ENCODE measurements at regions not wholly inside any gene's neighbourhood (a gene's known extent, or its start where the extent isn't known, plus 50 kb on each side); places are given as distances from the start of the nearest gene placed in this dataset.

DNA sequence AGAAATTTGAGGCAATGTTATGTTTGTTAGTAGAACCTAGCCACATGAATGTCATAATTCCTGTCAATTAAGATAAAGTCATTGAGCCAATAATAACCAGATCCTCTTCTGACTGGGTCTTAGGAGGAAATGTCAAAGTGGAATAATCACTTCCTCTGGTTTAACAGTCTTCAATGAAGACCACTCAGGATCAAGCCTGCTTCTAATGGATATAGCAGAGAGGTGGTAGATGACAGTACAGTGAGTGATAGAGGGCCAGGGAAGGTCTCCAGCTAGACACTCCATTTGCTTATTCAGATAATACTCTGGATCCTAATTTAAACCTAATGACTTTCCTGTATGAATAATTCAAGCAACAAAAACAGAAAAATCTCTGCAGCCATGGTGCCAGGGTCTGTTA, 474.2 kb downstream of the DNAH5 start:
- Histone ChIP-seq H4K12ac (ENCODE audit: low read depth, low read length) (no peak overlapping the region), H3K18ac (ENCODE audit: low read length) (no peak overlapping the region), H3K9me3 (ENCODE audit: insufficient read depth, low read depth, low read length) (no peaks in the 10 kb centered on the region), H3K79me1 (ENCODE audit: low read length) (no peaks in the 10 kb centered on the region), H3K27me3 (ENCODE audit: insufficient read depth, low read length) (no peaks in the 10 kb centered on the region), H2BK5ac (ENCODE audit: low read depth, low read length, poor library complexity) (no peak overlapping the region), H3K4me1 (ENCODE audit: control insufficient read depth in 1 of 2, insufficient read depth in 2 of 2, low read length in 2 of 2) (no peaks in the 10 kb centered on the region), H3K36me3 (ENCODE audit: control insufficient read depth in 1 of 2, insufficient read depth in 2 of 2, low read length in 2 of 2) (no peaks in the 10 kb centered on the region), H2AK5ac (ENCODE audit: low read length) (no peak overlapping the region), H3K14ac (ENCODE audit: low read length) (no peak overlapping the region), H3K4ac (ENCODE audit: low read depth, low read length) (no peak overlapping the region), H2BK120ac (ENCODE audit: insufficient read depth, low read length, poor library complexity) (no peak overlapping the region), H3K4me3 (ENCODE audit: low read depth, low read length) (no peak overlapping the region), H3K79me2 (ENCODE audit: control insufficient read depth, insufficient read depth, low read length, poor library complexity) (no peaks in the 10 kb centered on the region), H2AFZ (ENCODE audit: insufficient read depth, low read length, poor library complexity) (no peak overlapping the region), H3K23ac (ENCODE audit: low read length) (no peak overlapping the region), H3K9ac (ENCODE audit: low read length) (no peak overlapping the region), H3K4me2 (ENCODE audit: low read length) (no peak overlapping the region), H4K8ac (ENCODE audit: low read depth, low read length) (no peak overlapping the region), H4K91ac (ENCODE audit: low read depth, low read length) (no peak overlapping the region), H2BK12ac (ENCODE audit: low read length) (no peak overlapping the region), H3K27ac (ENCODE audit: low read depth, low read length) (no peak overlapping the region)
- no peak for DNase-seq

DNA sequence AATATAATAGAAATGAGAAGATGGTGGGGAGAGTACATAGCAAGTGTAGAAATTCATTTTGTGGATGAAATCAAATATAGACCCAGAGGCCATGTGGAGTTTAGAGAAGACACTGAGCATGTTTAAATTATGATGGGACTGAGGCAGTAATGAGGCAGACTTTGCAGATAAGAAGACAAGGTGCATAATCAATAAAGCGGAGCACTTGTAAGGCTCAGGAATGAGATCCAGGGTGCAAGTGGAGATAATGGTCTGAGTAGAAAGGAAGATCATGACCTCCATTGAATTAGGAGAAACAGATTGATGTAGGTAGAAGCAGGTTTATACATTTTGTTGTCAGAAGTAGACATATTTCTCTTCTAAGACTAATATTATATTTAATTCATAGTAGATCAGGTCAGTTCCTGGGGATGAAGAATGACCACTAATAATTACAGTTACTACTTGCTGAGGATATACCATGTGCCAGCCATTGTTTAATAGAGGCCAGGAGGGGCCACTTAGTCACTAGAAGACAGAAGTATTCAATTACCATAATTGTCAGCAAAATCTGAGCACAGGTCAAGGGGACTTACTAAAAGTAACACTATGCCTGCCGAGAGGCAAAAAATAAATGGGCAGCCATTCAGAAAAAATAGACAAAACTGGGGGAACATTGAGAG, 479.8 kb downstream of the DNAH5 start:
- Histone ChIP-seq H3K9me3 (ENCODE audit: insufficient read depth, low read depth, low read length) (no peaks in the 10 kb centered on the region), H3K79me1 (ENCODE audit: low read length) (no peaks in the 10 kb centered on the region), H3K9ac (ENCODE audit: low read length) (no peak overlapping the region), H3K23ac (ENCODE audit: low read length) (no peak overlapping the region), H2BK12ac (ENCODE audit: low read length) (no peak overlapping the region), H3K4me2 (ENCODE audit: low read length) (no peak overlapping the region), H3K36me3 (ENCODE audit: control insufficient read depth in 1 of 2, insufficient read depth in 2 of 2, low read length in 2 of 2) (no peaks in the 10 kb centered on the region), H2AFZ (ENCODE audit: insufficient read depth, low read length, poor library complexity) (no peak overlapping the region), H3K79me2 (ENCODE audit: control insufficient read depth, insufficient read depth, low read length, poor library complexity) (no peaks in the 10 kb centered on the region), H3K14ac (ENCODE audit: low read length) (no peak overlapping the region), H4K12ac (ENCODE audit: low read depth, low read length) (no peak overlapping the region), H2AK5ac (ENCODE audit: low read length) (no peak overlapping the region), H3K27ac (ENCODE audit: low read depth, low read length) (no peak overlapping the region), H4K8ac (ENCODE audit: low read depth, low read length) (no peak overlapping the region), H3K4ac (ENCODE audit: low read depth, low read length) (no peak overlapping the region), H2BK5ac (ENCODE audit: low read depth, low read length, poor library complexity) (no peak overlapping the region), H3K4me3 (ENCODE audit: low read depth, low read length) (no peak overlapping the region), H3K18ac (ENCODE audit: low read length) (no peak overlapping the region), H2BK120ac (ENCODE audit: insufficient read depth, low read length, poor library complexity) (no peak overlapping the region), H4K91ac (ENCODE audit: low read depth, low read length) (no peak overlapping the region), H3K4me1 (ENCODE audit: control insufficient read depth in 1 of 2, insufficient read depth in 2 of 2, low read length in 2 of 2) (no peaks in the 10 kb centered on the region), H3K27me3 (ENCODE audit: insufficient read depth, low read length) (no peaks in the 10 kb centered on the region)
- no peak for DNase-seq
- WGBS (ENCODE audit: extremely low coverage, insufficient coverage, insufficient read length) = no CpG with 5 or more reads among the region's 2 CpGs

DNA sequence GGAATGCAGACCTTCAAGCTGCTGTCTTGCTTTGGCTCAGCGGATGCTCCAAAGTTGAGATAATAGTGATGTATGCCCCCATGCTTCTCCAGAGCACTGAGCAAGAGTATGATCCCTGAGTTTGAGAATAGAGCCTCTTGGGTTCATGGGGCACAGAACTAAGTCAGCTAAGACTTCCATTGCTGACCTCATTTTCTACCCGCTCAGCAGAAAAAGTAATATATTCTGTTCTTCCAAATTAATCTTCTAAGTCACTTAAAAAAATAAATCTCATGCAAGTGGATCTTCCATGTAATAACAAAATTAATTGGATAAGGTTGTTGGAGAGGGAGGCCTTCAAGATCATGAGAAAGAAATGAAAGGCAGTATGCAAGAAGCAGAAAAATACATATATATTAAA, 483.9 kb downstream of the DNAH5 start:
- H4K12ac ChIP-seq (ENCODE audit: low read depth, low read length) = no peak overlapping the region
- no CpG with 5 or more reads among the region's 2 CpGs for WGBS (ENCODE audit: extremely low coverage, insufficient coverage, insufficient read length)
- peak in 1 of 2 donors; percentile 10 for DNase-seq

DNA sequence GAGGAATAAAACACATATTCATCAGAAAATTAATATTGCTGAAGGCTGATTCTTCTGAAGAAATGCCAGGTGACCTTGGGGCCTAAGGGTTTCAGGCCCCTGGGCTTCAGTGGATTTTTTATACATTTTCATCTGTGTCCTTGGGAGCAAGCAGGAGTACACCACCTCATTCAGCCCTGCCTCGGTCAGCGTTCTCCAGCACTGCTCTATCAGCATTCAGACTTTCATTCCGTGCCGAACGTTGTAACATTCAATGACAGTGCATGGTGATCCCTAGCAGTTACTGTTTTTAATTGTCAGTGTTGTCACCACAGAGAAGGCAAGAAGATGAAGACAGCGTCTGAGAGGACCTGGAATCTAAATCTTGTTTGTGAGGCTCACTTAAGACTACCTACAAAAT, 490.4 kb downstream of the DNAH5 start:
- no peaks in the 10 kb centered on the region for H3K79me2 ChIP-seq (ENCODE audit: control insufficient read depth, insufficient read depth, low read length, poor library complexity)
- no peak overlapping the region for H3K4me3 ChIP-seq (ENCODE audit: low read depth, low read length)
- no peak overlapping the region for H4K12ac ChIP-seq (ENCODE audit: low read depth, low read length)
- no peak overlapping the region for H2AFZ ChIP-seq (ENCODE audit: insufficient read depth, low read length, poor library complexity)
- no peak overlapping the region for H2AK5ac ChIP-seq (ENCODE audit: low read length)
- no peak overlapping the region for H4K91ac ChIP-seq (ENCODE audit: low read depth, low read length)
- H3K14ac ChIP-seq (ENCODE audit: low read length) = no peak overlapping the region
- H3K9ac ChIP-seq (ENCODE audit: low read length) = no peak overlapping the region
- H2BK120ac ChIP-seq (ENCODE audit: insufficient read depth, low read length, poor library complexity) = no peak overlapping the region
- WGBS (ENCODE audit: extremely low coverage, insufficient coverage, insufficient read length) = no CpG with 5 or more reads among the region's 6 CpGs
- H3K4me1 ChIP-seq (ENCODE audit: control insufficient read depth in 1 of 2, insufficient read depth in 2 of 2, low read length in 2 of 2) = no peaks in the 10 kb centered on the region
- no peak overlapping the region for H4K8ac ChIP-seq (ENCODE audit: low read depth, low read length)
- H3K4ac ChIP-seq (ENCODE audit: low read depth, low read length) = no peak overlapping the region
- no peak overlapping the region for H3K27ac ChIP-seq (ENCODE audit: low read depth, low read length)
- no peaks in the 10 kb centered on the region for H3K9me3 ChIP-seq (ENCODE audit: insufficient read depth, low read depth, low read length)
- DNase-seq = no peak
- no peaks in the 10 kb centered on the region for H3K36me3 ChIP-seq (ENCODE audit: control insufficient read depth in 1 of 2, insufficient read depth in 2 of 2, low read length in 2 of 2)
- no peak overlapping the region for H2BK5ac ChIP-seq (ENCODE audit: low read depth, low read length, poor library complexity)
- H3K79me1 ChIP-seq (ENCODE audit: low read length) = no peaks in the 10 kb centered on the region
- no peaks in the 10 kb centered on the region for H3K27me3 ChIP-seq (ENCODE audit: insufficient read depth, low read length)
- no peak overlapping the region for H3K18ac ChIP-seq (ENCODE audit: low read length)
- H3K23ac ChIP-seq (ENCODE audit: low read length) = no peak overlapping the region
- H2BK12ac ChIP-seq (ENCODE audit: low read length) = no peak overlapping the region
- H3K4me2 ChIP-seq (ENCODE audit: low read length) = no peak overlapping the region

More for the DNA sequence above, 483.9 kb downstream of the DNAH5 start:
- no peaks in the 10 kb centered on the region for H3K36me3 ChIP-seq (ENCODE audit: control insufficient read depth in 1 of 2, insufficient read depth in 2 of 2, low read length in 2 of 2)
- H3K4me1 ChIP-seq (ENCODE audit: control insufficient read depth in 1 of 2, insufficient read depth in 2 of 2, low read length in 2 of 2) = no peaks in the 10 kb centered on the region
- no peak overlapping the region for H3K4me2 ChIP-seq (ENCODE audit: low read length)
- H3K14ac ChIP-seq (ENCODE audit: low read length) = no peak overlapping the region
- no peak overlapping the region for H3K4ac ChIP-seq (ENCODE audit: low read depth, low read length)
- H4K8ac ChIP-seq (ENCODE audit: low read depth, low read length) = no peak overlapping the region
- no peaks in the 10 kb centered on the region for H3K79me1 ChIP-seq (ENCODE audit: low read length)
- H4K91ac ChIP-seq (ENCODE audit: low read depth, low read length) = no peak overlapping the region
- no peaks in the 10 kb centered on the region for H3K27me3 ChIP-seq (ENCODE audit: insufficient read depth, low read length)
- no peak overlapping the region for H2BK12ac ChIP-seq (ENCODE audit: low read length)
- no peak overlapping the region for H2AK5ac ChIP-seq (ENCODE audit: low read length)
- H2AFZ ChIP-seq (ENCODE audit: insufficient read depth, low read length, poor library complexity) = no peak overlapping the region
- no peak overlapping the region for H3K27ac ChIP-seq (ENCODE audit: low read depth, low read length)
- no peak overlapping the region for H3K18ac ChIP-seq (ENCODE audit: low read length)
- no peak overlapping the region for H3K9ac ChIP-seq (ENCODE audit: low read length)
- no peaks in the 10 kb centered on the region for H3K79me2 ChIP-seq (ENCODE audit: control insufficient read depth, insufficient read depth, low read length, poor library complexity)
- H3K9me3 ChIP-seq (ENCODE audit: insufficient read depth, low read depth, low read length) = no peaks in the 10 kb centered on the region
- no peak overlapping the region for H3K23ac ChIP-seq (ENCODE audit: low read length)
- H3K4me3 ChIP-seq (ENCODE audit: low read depth, low read length) = no peak overlapping the region
- H2BK5ac ChIP-seq (ENCODE audit: low read depth, low read length, poor library complexity) = no peak overlapping the region
- no peak overlapping the region for H2BK120ac ChIP-seq (ENCODE audit: insufficient read depth, low read length, poor library complexity)

All from trophoblast cell (in vitro differentiated cells and primary cell).